MCF 10A (cell line): ENCODE measurements at regions not wholly inside any gene's neighbourhood (a gene's known extent, or its start where the extent isn't known, plus 50 kb on each side); places are given as distances from the start of the nearest gene placed in this dataset.

ENCODE experiments used
- BruUV-seq: library from RNA; stranded (reverse); fragments of 400-500 nt; replicated peaks from 2 replicates; lab custom pipeline; 2021; lab: Mats Ljungman, UMichigan
- CTCF ChIA-PET: fragments of 300-600 bp; sonication (Branson Sonifier 250); formaldehyde crosslinking; extraction: SDS; loops from one replicate; lab custom pipeline; 2021; ENCODE audit warnings: antibody characterized with exemption, inconsistent platforms; lab: Yijun Ruan, JAX
- POLR2A ChIA-PET: fragments of 300-600, 350-650 bp; sonication (Branson Sonifier 250); formaldehyde crosslinking; extraction: SDS; loops from one replicate; lab custom pipeline; 2020; ENCODE audit warnings: antibody characterized with exemption, inconsistent platforms; lab: Yijun Ruan, JAX
- DNase-seq: peaks from one replicate; pipeline ENCODE4 v3.0.0-alpha.2; 2018; ENCODE audit not compliant: unreplicated experiment
- H3K27ac Mint-ChIP-seq: one replicate; pipeline ENCODE4 v1.8.0; 2022; ENCODE audit warnings: mild to moderate bottlenecking, low read depth, mixed read lengths; ENCODE audit not compliant: unreplicated experiment
- H3K27me3 Mint-ChIP-seq: one replicate; pipeline ENCODE4 v1.8.0; 2022; ENCODE audit warnings: mixed read lengths; ENCODE audit not compliant: insufficient read depth, unreplicated experiment
- H3K36me3 Mint-ChIP-seq: one replicate; pipeline ENCODE4 v1.8.0; 2022; ENCODE audit warnings: mild to moderate bottlenecking, moderate library complexity, mixed read lengths; ENCODE audit not compliant: insufficient read depth, unreplicated experiment
- H3K4me1 Mint-ChIP-seq: one replicate; pipeline ENCODE4 v1.8.0; 2022; ENCODE audit warnings: mixed read lengths; ENCODE audit not compliant: insufficient read depth, unreplicated experiment
- H3K4me3 Mint-ChIP-seq: one replicate; pipeline ENCODE4 v1.8.0; 2022; ENCODE audit warnings: mild to moderate bottlenecking, moderate library complexity, mixed read lengths; ENCODE audit not compliant: unreplicated experiment
- H3K9me3 Mint-ChIP-seq: one replicate; pipeline ENCODE4 v1.8.0; 2022; ENCODE audit warnings: mixed read lengths; ENCODE audit not compliant: unreplicated experiment
- intact Hi-C: fragments of 100-400 bp; cut with micrococcal nuclease; formaldehyde crosslinking; loops from 2 replicates; pipeline ENCODE4 v1.14.1; 2022
- TF ChIP-seq, protein P1 (sequence below): fragments of 200-600 bp; IDR thresholded peaks from one replicate; pipeline ENCODE4 v1.8.0; 2022; ENCODE audit warnings: antibody characterized with exemption, mild to moderate bottlenecking; ENCODE audit not compliant: unreplicated experiment

DNA sequence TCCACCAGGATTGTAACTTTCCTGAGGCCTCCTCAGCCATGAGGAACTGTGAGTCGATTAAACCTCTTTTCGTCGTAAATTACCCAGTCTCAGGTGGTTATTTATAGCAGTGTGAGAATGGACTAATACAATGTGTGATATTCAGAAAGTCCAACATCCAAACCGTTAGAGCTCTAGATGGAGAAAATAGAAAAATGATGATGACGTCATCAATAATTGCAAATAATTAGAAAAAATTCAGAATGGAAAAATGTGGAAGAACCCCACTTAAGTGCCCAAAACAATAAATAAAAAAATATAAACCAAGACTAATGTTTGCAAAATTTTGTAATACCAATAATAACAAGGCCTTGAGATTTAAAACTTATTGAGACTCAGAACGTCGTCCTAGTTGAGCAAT, 103.0 kb upstream of the PLPPR5 start:
- intact Hi-C loops: no loop called here
- H3K9me3 Mint-ChIP-seq: no peaks in the 10 kb centered on the region
- ChIA-PET POLR2A (no interaction called here), CTCF (no interaction called here)
- DNase-seq: no peak
- TF ChIP-seq, protein P1, sequence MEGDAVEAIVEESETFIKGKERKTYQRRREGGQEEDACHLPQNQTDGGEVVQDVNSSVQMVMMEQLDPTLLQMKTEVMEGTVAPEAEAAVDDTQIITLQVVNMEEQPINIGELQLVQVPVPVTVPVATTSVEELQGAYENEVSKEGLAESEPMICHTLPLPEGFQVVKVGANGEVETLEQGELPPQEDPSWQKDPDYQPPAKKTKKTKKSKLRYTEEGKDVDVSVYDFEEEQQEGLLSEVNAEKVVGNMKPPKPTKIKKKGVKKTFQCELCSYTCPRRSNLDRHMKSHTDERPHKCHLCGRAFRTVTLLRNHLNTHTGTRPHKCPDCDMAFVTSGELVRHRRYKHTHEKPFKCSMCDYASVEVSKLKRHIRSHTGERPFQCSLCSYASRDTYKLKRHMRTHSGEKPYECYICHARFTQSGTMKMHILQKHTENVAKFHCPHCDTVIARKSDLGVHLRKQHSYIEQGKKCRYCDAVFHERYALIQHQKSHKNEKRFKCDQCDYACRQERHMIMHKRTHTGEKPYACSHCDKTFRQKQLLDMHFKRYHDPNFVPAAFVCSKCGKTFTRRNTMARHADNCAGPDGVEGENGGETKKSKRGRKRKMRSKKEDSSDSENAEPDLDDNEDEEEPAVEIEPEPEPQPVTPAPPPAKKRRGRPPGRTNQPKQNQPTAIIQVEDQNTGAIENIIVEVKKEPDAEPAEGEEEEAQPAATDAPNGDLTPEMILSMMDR: no peak
- H3K4me1 Mint-ChIP-seq: peaks cover 6% of the 10 kb centered on the region
- no peaks in the 10 kb centered on the region for H3K27me3 Mint-ChIP-seq
- no TSS peak for BruUV-seq
- H3K27ac Mint-ChIP-seq: no peak overlapping the region
- H3K4me3 Mint-ChIP-seq: no peak overlapping the region
- no peaks in the 10 kb centered on the region for H3K36me3 Mint-ChIP-seq

DNA sequence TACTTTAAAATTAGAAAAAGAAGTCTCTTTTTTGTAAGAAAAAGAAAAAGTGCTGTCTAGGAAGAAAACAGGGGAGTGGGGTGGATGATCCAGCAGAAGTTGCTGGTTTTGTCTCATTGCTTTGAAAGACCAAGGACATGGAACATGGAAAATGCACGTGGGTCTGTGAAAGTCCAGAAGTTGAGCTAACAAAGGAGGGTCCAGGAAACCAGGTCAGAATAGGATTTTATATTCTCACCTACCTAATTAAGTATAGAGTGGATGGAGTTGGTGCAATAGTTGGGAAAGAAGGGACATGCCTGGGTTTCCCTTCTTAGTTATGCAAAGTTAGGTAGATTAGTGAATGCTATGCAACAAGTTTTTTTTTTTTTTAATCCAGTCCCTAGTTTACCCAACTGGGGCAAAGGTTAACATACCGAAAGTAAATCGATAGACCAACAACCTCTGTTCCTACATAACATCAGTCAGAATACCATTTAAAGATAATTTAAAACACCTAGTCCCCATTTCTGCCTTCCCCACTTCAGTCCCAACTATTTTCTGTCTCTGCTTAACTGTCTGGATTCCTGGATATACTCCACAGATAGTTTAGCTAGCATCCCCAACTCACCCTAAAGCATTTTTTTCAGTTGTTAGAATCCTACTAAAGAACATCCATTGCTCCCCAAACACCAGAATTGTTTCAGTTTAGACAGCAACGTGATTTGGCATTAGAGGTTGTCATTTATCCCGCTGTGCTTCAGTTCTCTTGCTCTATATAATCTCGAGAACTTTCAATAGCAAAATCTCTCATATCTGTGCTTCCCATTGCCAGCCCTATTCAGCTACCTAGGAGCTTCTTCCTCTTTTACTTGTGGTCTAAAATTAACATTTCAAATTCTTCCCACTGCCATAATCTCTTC, 105.7 kb upstream of the PLPPR5 start:
- BruUV-seq: no TSS peak
- ChIA-PET POLR2A (no interaction called here), CTCF (no interaction called here)
- H3K36me3 Mint-ChIP-seq: no peaks in the 10 kb centered on the region
- no peaks in the 10 kb centered on the region for H3K9me3 Mint-ChIP-seq
- H3K4me1 Mint-ChIP-seq: peaks cover 6% of the 10 kb centered on the region
- no peaks in the 10 kb centered on the region for H3K27me3 Mint-ChIP-seq
- TF ChIP-seq, protein P1: no peak
- intact Hi-C loops: no loop called here
- H3K27ac Mint-ChIP-seq: no peak overlapping the region
- H3K4me3 Mint-ChIP-seq: no peak overlapping the region
- no peak for DNase-seq

DNA sequence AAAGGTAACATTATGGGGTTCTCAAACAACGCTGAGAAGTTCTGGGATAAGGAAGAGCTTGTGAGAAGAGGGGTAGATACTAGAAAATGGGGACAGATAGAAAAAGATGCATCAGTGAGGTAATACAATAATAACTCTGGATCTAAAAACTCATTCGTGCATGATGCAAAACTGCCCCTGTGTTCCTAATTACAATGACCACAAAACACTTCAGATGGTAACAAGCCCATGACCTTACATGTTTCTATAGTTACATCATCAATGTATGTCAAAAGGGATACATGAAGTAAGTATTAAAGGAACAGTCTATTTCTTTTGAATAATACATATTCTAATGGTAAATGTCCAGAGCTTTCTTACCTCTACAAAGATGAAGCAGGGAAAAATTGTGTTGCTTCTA, 110.6 kb upstream of the PLPPR5 start:
- Mint-ChIP-seq H3K4me1 (peaks cover 2% of the 10 kb centered on the region), H3K36me3 (no peaks in the 10 kb centered on the region), H3K27ac (no peak overlapping the region), H3K9me3 (no peaks in the 10 kb centered on the region), H3K27me3 (no peaks in the 10 kb centered on the region), H3K4me3 (no peak overlapping the region)
- intact Hi-C loops: no loop called here
- TF ChIP-seq, protein P1: no peak
- no peak for DNase-seq
- no TSS peak for BruUV-seq
- ChIA-PET POLR2A (no interaction called here), CTCF (interaction anchor here (0.5 kb wide), 1 partner anchor 110 kb away, joined by 3 read pairs; no protein-coding TSS in a partner anchor)

DNA sequence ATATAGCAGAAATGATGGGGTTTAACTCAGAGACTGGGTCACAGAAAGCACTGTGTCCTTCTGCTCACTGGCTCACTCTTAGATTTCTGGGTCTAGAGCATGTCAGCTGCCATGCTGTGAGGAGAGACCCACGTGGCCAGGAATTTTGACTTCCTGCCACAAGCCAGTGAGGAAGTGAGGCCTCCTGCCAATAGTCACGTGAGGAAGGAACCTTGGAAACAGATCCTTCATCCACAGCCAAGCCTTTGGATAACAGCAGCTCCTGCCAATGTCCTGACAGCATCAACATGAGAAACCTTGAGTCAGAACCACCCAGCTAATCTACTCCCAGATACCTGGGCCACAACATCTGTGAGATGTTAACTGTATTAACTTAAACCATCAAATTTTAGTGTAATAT, 114.5 kb upstream of the PLPPR5 start:
- Mint-ChIP-seq H3K4me3 (no peak overlapping the region), H3K36me3 (no peaks in the 10 kb centered on the region), H3K4me1 (no peaks in the 10 kb centered on the region), H3K27me3 (no peaks in the 10 kb centered on the region), H3K27ac (no peak overlapping the region), H3K9me3 (no peaks in the 10 kb centered on the region)
- BruUV-seq: no TSS peak
- POLR2A ChIA-PET: no interaction called here
- CTCF ChIA-PET: interaction anchor here (0.7 kb wide), 1 partner anchor 56 kb away, joined by 3 read pairs; no protein-coding TSS in a partner anchor
- DNase-seq: no peak
- TF ChIP-seq, protein P1: no peak
- intact Hi-C loops: no loop called here
